Astrocyte (in vitro differentiated cells and primary cell): ENCODE measurements at regions not wholly inside any gene's neighbourhood (a gene's known extent, or its start where the extent isn't known, plus 50 kb on each side); places are given as distances from the start of the nearest gene placed in this dataset.
A peak's percentile ranks its signal among the peaks of the same experiment; 100 is the strongest.

Experiments used
- DNase-seq: peaks from one replicate; pipeline ENCODE4 v3.0.0-alpha.2; 2010; ENCODE audit warnings: low read depth
- FAIRE-seq: peaks from 2 replicates; lab custom pipeline; 2011; peaks lifted over from hg19 to GRCh38; lab: Jason Lieb, UNC
- H2AFZ ChIP-seq: 2 replicates; pipeline ENCODE4 v1.6.0; 2012; ENCODE audit warnings: low read depth, low read length, inconsistent platforms
- H3K27ac ChIP-seq: 2 replicates; pipeline ENCODE4 v1.5.1; 2011; ENCODE audit warnings: low read depth, low read length, inconsistent platforms
- H3K27me3 ChIP-seq: 2 replicates; pipeline ENCODE4 v1.6.0; 2011; ENCODE audit warnings: low read length, inconsistent platforms; ENCODE audit not compliant: insufficient read depth
- H3K36me3 ChIP-seq: 2 replicates; pipeline ENCODE4 v1.5.1; 2011; ENCODE audit warnings: low read length, inconsistent platforms; ENCODE audit not compliant: insufficient read depth
- H3K4me1 ChIP-seq: 2 replicates; pipeline ENCODE4 v1.5.1; 2011; ENCODE audit warnings: low read length, inconsistent platforms; ENCODE audit not compliant: insufficient read depth
- H3K4me2 ChIP-seq: 2 replicates; pipeline ENCODE4 v1.6.0; 2012; ENCODE audit warnings: low read length, inconsistent platforms
- H3K4me3 ChIP-seq: 2 replicates; pipeline ENCODE4 v1.5.1; 2011; ENCODE audit warnings: low read depth, mild to moderate bottlenecking, low read length, inconsistent platforms; ENCODE audit not compliant: insufficient read depth
- H3K79me2 ChIP-seq: 2 replicates; pipeline ENCODE4 v1.6.0; 2012; ENCODE audit warnings: mild to moderate bottlenecking, low read length, inconsistent platforms; ENCODE audit not compliant: insufficient read depth
- H3K9ac ChIP-seq: 2 replicates; pipeline ENCODE4 v1.6.0; 2012; ENCODE audit warnings: mild to moderate bottlenecking, low read length, inconsistent platforms
- H3K9me3 ChIP-seq: 2 replicates; pipeline ENCODE4 v1.5.1; 2012; ENCODE audit warnings: low read depth, mild to moderate bottlenecking, low read length, inconsistent platforms; ENCODE audit not compliant: insufficient read depth
- H4K20me1 ChIP-seq: 2 replicates; pipeline ENCODE4 v1.6.0; 2012; ENCODE audit warnings: low read length, inconsistent platforms; ENCODE audit not compliant: insufficient read depth
- H3K27ac Mint-ChIP-seq: one replicate; pipeline ENCODE4 v1.8.0; 2021; ENCODE audit warnings: mild to moderate bottlenecking, mixed read lengths; ENCODE audit not compliant: unreplicated experiment
- H3K27me3 Mint-ChIP-seq: one replicate; pipeline ENCODE4 v1.8.0; 2021; ENCODE audit warnings: low read depth, mixed read lengths; ENCODE audit not compliant: unreplicated experiment
- H3K36me3 Mint-ChIP-seq: one replicate; pipeline ENCODE4 v1.8.0; 2021; ENCODE audit warnings: low read depth, mixed read lengths; ENCODE audit not compliant: unreplicated experiment
- H3K4me1 Mint-ChIP-seq: one replicate; pipeline ENCODE4 v1.8.0; 2021; ENCODE audit warnings: low read depth, mixed read lengths; ENCODE audit not compliant: unreplicated experiment
- H3K4me3 Mint-ChIP-seq: one replicate; pipeline ENCODE4 v1.8.0; 2021; ENCODE audit warnings: mild to moderate bottlenecking, moderate library complexity, mixed read lengths; ENCODE audit not compliant: unreplicated experiment
- H3K9me3 Mint-ChIP-seq: one replicate; pipeline ENCODE4 v1.8.0; 2021; ENCODE audit warnings: mild to moderate bottlenecking, mixed read lengths; ENCODE audit not compliant: unreplicated experiment
- CTCF ChIP-seq: IDR thresholded peaks from 2 replicates; pipeline ENCODE4 v1.5.1; 2011; ENCODE audit warnings: low read depth, mild to moderate bottlenecking, inconsistent platforms, low read length, moderate library complexity; ENCODE audit not compliant: insufficient read depth
- EZH2 ChIP-seq: IDR thresholded peaks from 2 replicates; pipeline ENCODE4 v1.6.1; 2012; ENCODE audit warnings: mild to moderate bottlenecking, low read length, inconsistent platforms; ENCODE audit not compliant: insufficient read depth

GRCh38 chr12:60106214-60106613 is 510.4 kb downstream of the SLC16A7 start:
- H3K27ac ChIP-seq, result no peak overlapping the region
- H3K27me3 ChIP-seq, result no peaks in the 10 kb centered on the region
- FAIRE-seq (no peak), DNase-seq (peak; percentile 18)
- H3K4me3 ChIP-seq, result no peak overlapping the region
- peaks cover 5% of the 10 kb centered on the region for H3K4me1 ChIP-seq
- no peaks in the 10 kb centered on the region for H3K36me3 ChIP-seq
- no peaks in the 10 kb centered on the region for H3K79me2 ChIP-seq
- H3K27me3 Mint-ChIP-seq, result no peaks in the 10 kb centered on the region
- no peak overlapping the region for H3K27ac Mint-ChIP-seq
- TF ChIP-seq EZH2, result no peak
- peak; percentile 22 for TF ChIP-seq CTCF
- no peaks in the 10 kb centered on the region for H3K36me3 Mint-ChIP-seq
- no peak overlapping the region for H3K9ac ChIP-seq
- no peak overlapping the region for H3K4me3 Mint-ChIP-seq
- H2AFZ ChIP-seq, result no peak overlapping the region
- H3K4me2 ChIP-seq, result no peak overlapping the region
- H3K4me1 Mint-ChIP-seq, result peaks cover 9% of the 10 kb centered on the region
- H3K9me3 Mint-ChIP-seq, result no peaks in the 10 kb centered on the region
- H3K9me3 ChIP-seq, result no peaks in the 10 kb centered on the region
- H4K20me1 ChIP-seq, result no peaks in the 10 kb centered on the region

GRCh38 chr12:60107992-60108391 is 512.2 kb downstream of the SLC16A7 start:
- no peak overlapping the region for H3K4me2 ChIP-seq
- no peak overlapping the region for H3K4me3 ChIP-seq
- no peak overlapping the region for H3K9ac ChIP-seq
- no peaks in the 10 kb centered on the region for H3K9me3 ChIP-seq
- no peak for FAIRE-seq
- H2AFZ ChIP-seq, result no peak overlapping the region
- no peaks in the 10 kb centered on the region for H3K36me3 Mint-ChIP-seq
- no peak for TF ChIP-seq EZH2
- no peak for TF ChIP-seq CTCF
- H4K20me1 ChIP-seq, result no peaks in the 10 kb centered on the region
- no peak for DNase-seq
- no peak overlapping the region for H3K27ac Mint-ChIP-seq
- H3K79me2 ChIP-seq, result no peaks in the 10 kb centered on the region
- H3K4me3 Mint-ChIP-seq, result no peak overlapping the region
- no peaks in the 10 kb centered on the region for H3K36me3 ChIP-seq
- H3K27me3 ChIP-seq, result no peaks in the 10 kb centered on the region
- H3K9me3 Mint-ChIP-seq, result no peaks in the 10 kb centered on the region
- H3K4me1 ChIP-seq, result no peaks in the 10 kb centered on the region
- H3K27me3 Mint-ChIP-seq, result no peaks in the 10 kb centered on the region
- no peak overlapping the region for H3K27ac ChIP-seq
- no peaks in the 10 kb centered on the region for H3K4me1 Mint-ChIP-seq

GRCh38 chr12:60112063-60112462 is 516.2 kb downstream of the SLC16A7 start:
- Histone ChIP-seq H3K27me3 (no peaks in the 10 kb centered on the region), H3K4me1 (no peaks in the 10 kb centered on the region), H2AFZ (no peak overlapping the region), H3K79me2 (no peaks in the 10 kb centered on the region), H3K4me2 (no peak overlapping the region), H4K20me1 (no peaks in the 10 kb centered on the region), H3K9me3 (no peaks in the 10 kb centered on the region), H3K9ac (no peak overlapping the region), H3K4me3 (no peak overlapping the region), H3K27ac (no peak overlapping the region), H3K36me3 (no peaks in the 10 kb centered on the region)
- no peaks in the 10 kb centered on the region for H3K4me1 Mint-ChIP-seq
- no peaks in the 10 kb centered on the region for H3K36me3 Mint-ChIP-seq
- H3K27me3 Mint-ChIP-seq, result no peaks in the 10 kb centered on the region
- no peaks in the 10 kb centered on the region for H3K9me3 Mint-ChIP-seq
- no peak for TF ChIP-seq EZH2
- TF ChIP-seq CTCF, result no peak
- no peak overlapping the region for H3K4me3 Mint-ChIP-seq
- no peak overlapping the region for H3K27ac Mint-ChIP-seq
- no peak for DNase-seq
- FAIRE-seq, result no peak
